Small intestine (tissue), 7 donors: ENCODE measurements at regions not wholly inside any gene's neighbourhood (a gene's known extent, or its start where the extent isn't known, plus 50 kb on each side); places are given as distances from the start of the nearest gene placed in this dataset.

Experiments
- DNase-seq, 2 donors: peaks; one replicate each; pipeline versions ENCODE4 v3.0.0 to v3.0.0-alpha.2; 2013
- FAIRE-seq: peaks from 2 replicates; lab custom pipeline; 2012; peaks lifted over from hg19 to GRCh38; lab: Jason Lieb, UNC
- H3K27ac ChIP-seq, 3 donors: one replicate each; pipeline ENCODE4 v1.5.1; 2013; ENCODE audit warnings: low read length in 2 of 3, mild to moderate bottlenecking in 2 of 3, control low read depth in 1 of 3, inconsistent platforms in 1 of 3, low read depth in 1 of 3, moderate library complexity in 1 of 3
- H3K27me3 ChIP-seq, 3 donors: one replicate each; pipeline ENCODE4 v1.6.1; 2013; ENCODE audit warnings: low read length in 3 of 3, inconsistent platforms in 1 of 3; ENCODE audit not compliant: control insufficient read depth in 3 of 3, insufficient read depth in 3 of 3
- H3K36me3 ChIP-seq, 3 donors: one replicate each; pipeline ENCODE4 v1.6.1; 2013; ENCODE audit warnings: low read length in 3 of 3, inconsistent platforms in 1 of 3, low read depth in 1 of 3, mild to moderate bottlenecking in 1 of 3, moderate library complexity in 1 of 3; ENCODE audit not compliant: control insufficient read depth in 3 of 3, insufficient read depth in 2 of 3
- H3K4me1 ChIP-seq, 3 donors: one replicate each; pipeline ENCODE4 v1.6.1; 2013; ENCODE audit warnings: low read length in 2 of 3, inconsistent platforms in 1 of 3, low read depth in 1 of 3, mild to moderate bottlenecking in 1 of 3, moderate library complexity in 1 of 3; ENCODE audit not compliant: control insufficient read depth in 3 of 3, insufficient read depth in 2 of 3
- H3K4me3 ChIP-seq, 3 donors: one replicate each; pipeline ENCODE4 v1.5.1; 2013; ENCODE audit warnings: low read length in 3 of 3, control low read depth in 1 of 3, inconsistent platforms in 1 of 3, low read depth in 1 of 3, mild to moderate bottlenecking in 1 of 3, moderate library complexity in 1 of 3
- H3K9me3 ChIP-seq, 2 donors: one replicate each; pipeline ENCODE4 v1.6.1; 2013; ENCODE audit warnings: low read depth in 1 of 2, low read length in 1 of 2; ENCODE audit not compliant: control insufficient read depth in 2 of 2, insufficient read depth in 1 of 2
- WGBS, 3 donors: extraction: QIAGEN DNeasy Blood & Tissue Kit; methylation state at CpG; one replicate each; pipeline ENCODE4 v1.1.7; 2013; 5-methylcytosine and 5-hydroxymethylcytosine counted together
- donor health status: healthy with polysubstance abuse.
- donor health status: control.
- donor health status: control.
- donor health status: Bipolar disorder and iron deficiency.
- donor health status: healthy.

DNA sequence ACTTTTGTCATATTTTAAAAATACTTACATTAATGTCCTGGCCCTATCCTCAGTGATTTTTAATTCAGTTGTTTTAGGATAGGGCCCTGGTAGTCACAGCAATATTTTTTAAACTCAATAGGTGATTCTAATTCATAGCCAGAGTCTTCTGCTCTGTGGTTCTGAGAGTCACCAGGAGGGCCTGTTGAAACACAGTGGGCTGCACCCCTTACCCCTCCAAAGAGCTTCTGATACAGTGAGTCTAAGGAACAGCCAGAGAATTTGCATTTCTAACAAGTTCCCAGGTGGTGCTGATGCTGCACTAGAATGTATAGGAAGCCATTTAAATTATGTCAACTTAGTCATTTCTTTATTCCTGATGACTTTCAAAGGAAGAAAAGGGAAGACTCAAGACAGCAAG is 458.3 kb upstream of the ARRDC3 start:
- Histone ChIP-seq H3K9me3 (no peaks in the 10 kb centered on the region), H3K36me3 (no peaks in the 10 kb centered on the region), H3K4me1 (no peaks in the 10 kb centered on the region), H3K4me3 (no peak overlapping the region), H3K27me3 (no peaks in the 10 kb centered on the region), H3K27ac (no peak overlapping the region)
- no peak for FAIRE-seq
- DNase-seq: no peak

DNA sequence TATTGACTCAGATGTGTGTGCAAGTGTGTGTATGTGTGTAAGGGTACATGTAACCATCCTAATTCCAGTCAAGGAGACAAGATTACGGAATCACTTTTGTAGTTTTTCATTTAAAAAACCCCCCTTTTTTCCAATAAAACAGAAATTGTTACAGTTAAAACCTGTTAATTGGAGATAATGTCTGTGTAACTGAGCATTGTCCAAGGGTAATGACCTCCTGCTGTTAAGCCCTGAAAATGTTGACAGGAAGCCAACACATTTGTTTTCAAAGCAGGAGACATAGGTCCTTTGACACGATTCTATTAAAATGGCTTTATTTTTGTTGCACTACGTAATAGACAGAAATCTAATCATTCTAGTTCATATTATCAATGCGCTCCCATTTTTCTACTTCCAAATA is 457.3 kb upstream of the ARRDC3 start:
- no peaks in the 10 kb centered on the region for H3K4me1 ChIP-seq
- H3K9me3 ChIP-seq: no peaks in the 10 kb centered on the region
- DNase-seq (no peak), FAIRE-seq (no peak)
- no peaks in the 10 kb centered on the region for H3K36me3 ChIP-seq
- no peak overlapping the region for H3K27ac ChIP-seq
- H3K27me3 ChIP-seq: no peaks in the 10 kb centered on the region
- no peak overlapping the region for H3K4me3 ChIP-seq
- 71 to 78% (median 74%) methylated on average over 4 of the region's 4 CpGs for WGBS, 3 donors

DNA sequence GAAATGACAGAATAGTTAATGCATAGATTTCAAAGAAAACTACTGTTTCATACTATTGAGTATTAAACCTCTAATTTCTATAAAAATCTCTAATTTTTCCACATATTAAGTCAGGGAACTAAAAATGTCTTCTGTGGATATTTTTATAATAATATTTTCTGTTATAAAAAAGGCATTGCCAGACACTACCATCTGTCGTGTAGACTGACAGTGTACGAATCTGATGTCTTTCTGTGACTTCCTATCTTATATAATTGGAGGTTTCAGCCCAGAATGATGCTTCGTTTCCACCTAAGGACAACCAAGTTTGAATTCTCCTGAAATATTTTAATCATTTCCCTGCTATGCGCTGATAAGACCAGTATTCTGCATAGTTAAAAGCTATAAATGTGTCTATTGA is 456.6 kb upstream of the ARRDC3 start:
- Histone ChIP-seq H3K9me3 (no peaks in the 10 kb centered on the region), H3K4me3 (no peak overlapping the region), H3K27me3 (no peaks in the 10 kb centered on the region), H3K27ac (no peak overlapping the region), H3K36me3 (no peaks in the 10 kb centered on the region), H3K4me1 (no peaks in the 10 kb centered on the region)
- WGBS, 3 donors: 72 to 82% (median 72%) methylated on average over 4 of the region's 4 CpGs
- FAIRE-seq (no peak), DNase-seq (no peak)

DNA sequence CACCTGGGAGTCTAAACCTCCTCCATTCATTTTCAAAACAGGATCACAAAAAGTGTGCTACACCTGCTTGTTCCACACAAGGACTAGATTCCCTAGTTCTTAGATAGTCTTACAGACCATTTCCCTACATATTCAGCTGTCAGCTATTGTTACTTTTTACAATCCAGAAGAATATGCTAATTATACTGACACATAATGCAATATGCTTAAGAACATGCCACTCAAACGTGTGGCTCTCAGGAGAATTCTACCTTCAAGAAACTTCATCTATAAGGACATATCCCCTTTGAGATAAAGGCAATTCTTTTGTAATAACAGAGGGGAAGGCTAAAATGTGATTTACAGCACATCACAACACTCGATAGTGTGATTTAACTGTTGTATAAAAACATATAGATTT is 456.1 kb upstream of the ARRDC3 start:
- no peaks in the 10 kb centered on the region for H3K36me3 ChIP-seq
- no peaks in the 10 kb centered on the region for H3K9me3 ChIP-seq
- no peak overlapping the region for H3K4me3 ChIP-seq
- no peak overlapping the region for H3K27ac ChIP-seq
- WGBS, 3 donors: 40 to 61% (median 40%) methylated on average over 2 of the region's 2 CpGs
- no peaks in the 10 kb centered on the region for H3K4me1 ChIP-seq
- no peaks in the 10 kb centered on the region for H3K27me3 ChIP-seq
- no peak for DNase-seq
- no peak for FAIRE-seq

DNA sequence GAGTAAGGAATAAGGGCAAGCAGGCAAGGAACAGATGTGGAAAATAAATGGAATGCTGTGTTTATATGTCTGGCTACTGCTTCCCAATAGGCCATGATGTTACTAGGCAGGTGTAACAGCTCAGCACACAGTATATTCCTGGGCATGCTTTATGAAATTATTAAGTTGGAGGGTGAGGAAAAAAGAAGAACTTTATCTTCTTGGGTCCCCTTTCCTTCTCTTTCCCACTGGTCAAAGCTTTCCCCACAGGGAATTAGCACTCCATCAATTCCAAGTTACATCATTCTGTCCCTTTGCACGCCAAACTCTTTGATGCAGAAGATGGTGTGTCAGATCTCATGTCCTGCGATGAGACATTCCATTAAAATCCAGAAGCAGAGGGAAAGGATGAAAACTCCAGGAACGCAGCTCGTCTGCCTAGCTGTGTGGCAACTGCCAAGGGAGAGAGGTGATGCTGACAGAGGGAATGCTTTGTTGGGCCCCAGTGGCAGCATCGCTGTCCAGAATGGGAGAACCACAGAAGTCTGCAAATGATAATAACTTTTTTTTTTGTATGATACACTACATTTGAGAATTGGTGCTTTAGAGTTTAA is 447.3 kb upstream of the ARRDC3 start:
- Histone ChIP-seq H3K4me3 (no peak overlapping the region), H3K27me3 (no peaks in the 10 kb centered on the region), H3K36me3 (no peaks in the 10 kb centered on the region), H3K4me1 (no peaks in the 10 kb centered on the region), H3K9me3 (no peaks in the 10 kb centered on the region), H3K27ac (no peak overlapping the region)
- FAIRE-seq (no peak), DNase-seq (no peak)
- 84 to 89% (median 88%) methylated on average over 5 of the region's 5 CpGs for WGBS, 3 donors

DNA sequence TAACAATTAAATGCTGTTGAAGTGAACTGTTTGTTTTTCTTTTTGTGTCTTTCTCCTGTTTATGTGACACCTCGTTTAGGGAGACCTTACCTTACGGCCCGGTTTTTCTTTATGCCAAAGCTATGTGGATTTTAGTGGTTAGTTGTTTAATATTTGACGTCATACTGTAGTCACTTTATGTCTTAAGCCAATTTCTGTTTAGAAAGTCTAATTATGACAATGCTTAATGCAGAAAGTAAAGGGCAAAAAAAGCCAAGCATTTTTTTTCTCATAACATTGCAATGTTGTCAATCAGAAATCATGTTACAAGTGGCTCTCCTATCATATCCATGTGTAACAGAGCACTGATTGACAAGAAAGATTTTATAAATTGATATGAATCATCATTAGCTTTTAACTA is 442.5 kb upstream of the ARRDC3 start:
- H3K36me3 ChIP-seq: no peaks in the 10 kb centered on the region
- no peak for FAIRE-seq
- no peak for DNase-seq
- H3K27ac ChIP-seq: no peak overlapping the region
- no peaks in the 10 kb centered on the region for H3K27me3 ChIP-seq
- H3K4me3 ChIP-seq: no peak overlapping the region
- H3K4me1 ChIP-seq: no peaks in the 10 kb centered on the region
- 63 to 70% (median 68%) methylated on average over 4 of the region's 4 CpGs for WGBS, 3 donors
- no peaks in the 10 kb centered on the region for H3K9me3 ChIP-seq

DNA sequence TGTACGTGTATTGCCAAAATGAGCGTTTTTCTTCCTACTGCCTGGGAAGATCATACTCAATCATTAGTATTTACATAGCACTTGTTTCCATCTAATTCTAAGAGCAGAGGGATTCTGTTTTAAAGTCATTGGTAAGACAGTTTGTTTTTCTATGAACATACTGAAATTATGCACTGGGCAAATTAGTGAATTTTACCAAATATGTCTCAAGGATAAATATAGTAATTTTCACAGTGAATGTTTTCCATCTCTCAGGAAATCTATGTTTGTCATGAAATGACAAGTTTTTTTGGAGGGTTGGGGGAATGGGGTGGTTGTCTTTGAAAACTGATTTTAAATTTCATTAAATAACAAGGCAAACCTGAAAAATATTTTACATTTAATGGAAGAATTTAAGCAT is 441.3 kb upstream of the ARRDC3 start:
- no peak for FAIRE-seq
- no peaks in the 10 kb centered on the region for H3K36me3 ChIP-seq
- H3K4me3 ChIP-seq: no peak overlapping the region
- H3K27ac ChIP-seq: no peak overlapping the region
- no peaks in the 10 kb centered on the region for H3K4me1 ChIP-seq
- no peak for DNase-seq
- 80 to 88% (median 84%) methylated on average over 2 of the region's 2 CpGs for WGBS, 3 donors
- no peaks in the 10 kb centered on the region for H3K9me3 ChIP-seq
- no peaks in the 10 kb centered on the region for H3K27me3 ChIP-seq

DNA sequence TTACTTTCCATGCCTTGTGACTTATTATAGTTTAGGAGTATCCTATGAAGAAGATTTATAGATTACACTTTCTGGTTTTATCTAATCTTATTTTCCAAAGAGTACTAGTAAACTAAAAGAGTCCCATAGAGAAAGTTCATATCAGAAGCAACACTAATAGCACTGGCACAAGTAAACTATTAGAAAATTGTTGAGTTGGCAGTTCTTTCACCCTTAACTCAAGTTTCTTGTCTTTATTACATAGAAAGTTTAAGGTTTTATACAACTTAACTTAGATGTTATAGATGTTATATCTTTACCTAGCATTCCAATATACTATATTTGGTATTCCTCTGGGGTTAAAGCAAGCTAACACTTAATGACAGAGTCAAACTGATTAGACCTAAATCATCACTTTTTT is 437.8 kb upstream of the ARRDC3 start:
- Histone ChIP-seq H3K27me3 (no peaks in the 10 kb centered on the region), H3K4me3 (no peak overlapping the region), H3K4me1 (no peaks in the 10 kb centered on the region), H3K36me3 (no peaks in the 10 kb centered on the region), H3K27ac (no peak overlapping the region), H3K9me3 (no peaks in the 10 kb centered on the region)
- DNase-seq (no peak), FAIRE-seq (no peak)

DNA sequence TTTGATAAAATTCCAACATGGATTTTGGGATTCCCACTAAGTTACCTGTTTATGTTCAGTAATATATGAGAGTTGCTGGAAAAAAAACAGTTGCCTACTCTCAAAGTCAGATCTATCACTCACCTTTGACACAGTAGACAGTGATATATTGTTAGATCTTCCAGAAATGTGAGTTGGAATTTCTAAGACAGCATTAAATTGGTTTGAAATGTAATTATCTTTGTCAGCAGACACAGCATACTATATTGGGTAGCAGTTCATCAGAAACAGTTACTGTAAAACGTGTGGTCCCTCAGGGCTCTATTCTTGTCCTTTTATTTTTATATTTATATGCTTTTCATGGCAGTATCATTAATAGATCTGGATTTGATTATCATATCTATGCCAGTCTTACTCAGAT is 433.6 kb upstream of the ARRDC3 start:
- DNase-seq (no peak), FAIRE-seq (no peak)
- Histone ChIP-seq H3K9me3 (no peaks in the 10 kb centered on the region), H3K27ac (no peak overlapping the region), H3K4me1 (no peaks in the 10 kb centered on the region), H3K36me3 (no peaks in the 10 kb centered on the region), H3K27me3 (no peaks in the 10 kb centered on the region), H3K4me3 (no peak overlapping the region)
- 16 to 25% (median 18%) methylated on average over 1 of the region's 1 CpG for WGBS, 3 donors
